ENCODE measurements at regions not wholly inside any gene's neighbourhood (a gene's known extent, or its start where the extent isn't known, plus 50 kb on each side); places are given as distances from the start of the nearest gene placed in this dataset.
"Not testable (repeated sequence)": the region's sequence is repeated elsewhere in the genome, so short reads cannot be mapped to it uniquely, and the experiment has no call there.

DNA sequence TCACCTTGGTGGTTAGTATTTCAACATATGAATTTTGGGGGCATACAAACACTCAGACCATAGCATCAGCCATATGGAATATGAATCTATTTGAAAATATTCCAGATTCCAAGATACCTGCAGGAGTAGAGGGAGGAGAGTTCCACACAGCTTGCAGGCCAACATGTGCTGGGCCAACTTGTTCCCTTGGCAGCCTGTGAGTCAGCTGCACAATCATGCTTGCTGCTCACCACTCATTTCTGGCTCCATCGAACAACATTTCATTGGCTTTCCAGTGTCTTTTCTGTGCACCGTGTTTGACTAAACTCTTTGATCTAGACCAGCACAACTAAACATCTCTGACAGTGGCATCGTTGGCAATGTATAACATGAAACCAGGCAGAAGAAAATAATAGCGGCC is 282.5 kb upstream of the RASGEF1B start:
- DNase-seq, result no peak

- DNase-seq, result no peak
These were observed 280.0 kb upstream of the RASGEF1B start for GRCh38 chr4:81751531-81752289.

DNA sequence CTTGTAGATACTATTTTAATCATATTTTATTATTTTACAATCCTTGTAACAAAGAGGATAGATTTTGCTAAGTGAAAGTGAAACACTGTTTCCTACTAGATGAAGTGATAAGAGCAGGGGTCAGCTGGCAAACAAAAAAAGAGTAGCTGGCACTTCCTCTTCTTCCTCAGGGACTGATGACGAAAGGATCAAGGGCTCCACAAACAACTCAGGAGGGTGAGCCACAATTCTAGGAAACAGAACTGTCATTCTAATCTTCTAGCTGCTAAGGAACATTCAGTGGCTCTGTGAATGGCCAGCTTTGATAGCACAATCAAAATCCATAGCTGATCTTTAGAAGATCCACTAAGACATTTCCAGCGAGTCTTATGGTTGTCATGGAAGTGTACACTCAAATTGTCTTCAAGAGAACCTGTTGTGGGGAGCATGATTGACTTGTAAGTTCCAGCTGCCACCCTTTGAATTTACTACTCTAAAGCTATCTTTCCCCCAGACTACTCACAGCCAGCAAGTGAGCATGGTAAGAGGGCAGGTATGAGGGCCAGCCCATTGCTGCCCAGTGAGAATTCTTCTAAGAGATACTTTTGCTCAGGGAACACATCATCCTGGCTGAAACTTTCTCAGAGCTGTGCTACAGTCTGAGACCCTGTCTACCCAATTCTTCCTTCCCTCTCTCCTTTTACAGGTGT is 275.7 kb upstream of the RASGEF1B start:
- no peak for DNase-seq

GRCh38 chr4:81746773-81747172 is 275.1 kb upstream of the RASGEF1B start:
- no peak for DNase-seq

DNA sequence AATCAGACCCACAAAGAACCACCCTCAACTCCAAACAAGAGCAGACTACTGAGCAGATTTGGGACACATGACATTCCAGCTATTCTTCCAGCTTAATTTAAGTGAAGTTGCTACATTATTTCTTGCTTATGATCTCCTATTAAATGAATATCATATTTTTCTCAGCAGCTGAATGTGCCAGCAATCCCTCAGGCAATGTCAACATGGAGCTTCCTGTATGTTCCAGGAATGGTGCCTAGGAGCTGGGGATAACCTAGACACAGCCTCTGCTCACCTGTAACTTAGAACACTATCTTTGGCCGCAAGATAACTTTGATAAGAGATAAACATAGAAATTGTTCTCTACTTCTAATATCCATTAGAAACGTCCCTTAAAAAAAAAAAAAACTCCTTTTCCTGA is 274.4 kb upstream of the RASGEF1B start:
- no peak for DNase-seq

DNA sequence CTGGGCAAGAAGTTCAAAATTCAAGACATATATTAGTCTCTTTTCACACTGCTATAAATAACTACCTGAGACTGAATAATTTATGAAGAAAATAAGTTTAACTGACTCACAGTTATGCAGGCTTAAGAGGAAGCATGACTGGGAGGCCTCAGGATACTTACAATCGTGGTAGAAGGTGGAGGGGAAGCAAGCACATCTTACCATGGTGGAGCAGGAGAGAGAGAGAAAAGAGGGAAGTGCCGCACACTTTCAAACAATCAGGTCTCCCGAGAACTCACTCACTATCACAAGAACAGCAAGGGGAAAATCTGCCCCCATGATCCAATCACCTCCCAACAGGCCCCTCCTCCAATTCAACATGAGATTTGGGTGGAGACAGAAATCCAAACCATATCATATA is 273.3 kb upstream of the RASGEF1B start:
- no peak for DNase-seq

- DNase-seq, result no peak
These were observed 272.2 kb upstream of the RASGEF1B start for GRCh38 chr4:81743731-81744435.

DNA sequence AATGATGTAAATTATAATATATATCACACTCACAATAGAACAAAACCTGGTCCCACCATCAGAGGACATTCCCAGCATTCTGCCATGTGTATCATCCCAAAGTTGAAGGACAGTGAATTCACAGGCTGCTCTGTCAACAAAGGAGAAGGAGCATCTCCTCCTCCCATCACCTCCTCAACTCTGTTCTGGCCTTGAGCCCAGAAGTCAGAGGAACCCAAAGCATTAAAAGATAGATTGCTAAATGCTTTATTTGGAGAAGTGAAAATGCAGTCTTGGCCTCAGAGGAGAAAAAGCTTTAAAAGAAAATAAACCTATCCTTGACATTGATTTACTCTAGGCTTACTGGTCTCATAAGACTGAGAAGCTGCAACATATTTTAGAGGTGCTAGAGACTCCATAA is 268.8 kb upstream of the RASGEF1B start:
- no peak for DNase-seq

- DNase-seq, result no peak
These were observed 267.2 kb upstream of the RASGEF1B start for GRCh38 chr4:81738891-81739290.

DNA sequence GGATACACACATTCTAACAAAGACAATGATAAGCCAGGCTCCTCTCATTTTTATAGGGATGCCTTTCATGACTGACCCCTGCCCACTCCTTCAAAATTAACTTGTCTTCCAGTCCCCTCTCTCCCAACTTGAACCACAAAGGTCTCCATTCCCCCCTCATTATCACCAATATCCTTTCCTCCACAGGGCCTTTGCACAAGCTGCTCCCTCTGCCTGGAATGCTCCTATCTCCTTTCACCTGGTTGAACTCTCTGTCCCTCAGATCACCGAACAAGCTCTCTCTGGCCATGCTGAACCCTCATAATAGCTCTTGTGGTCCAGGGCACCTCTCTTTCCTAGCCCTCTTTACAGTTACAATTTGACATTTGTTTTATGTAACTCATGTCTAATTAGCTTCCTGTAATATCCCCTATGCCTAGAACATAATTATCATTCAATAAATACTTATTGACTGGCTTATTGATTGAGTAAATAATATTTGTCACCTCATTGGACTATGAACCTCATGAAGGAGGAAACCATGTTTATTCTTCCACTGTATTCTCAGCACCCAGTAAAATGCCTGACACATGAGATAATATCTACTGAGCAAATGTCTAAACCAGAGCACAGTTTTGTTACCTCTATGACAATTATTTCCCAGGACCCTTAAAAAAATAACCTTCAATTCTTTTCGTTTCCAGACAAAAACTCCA is 266.3 kb upstream of the RASGEF1B start:
- DNase-seq, result no peak

DNA sequence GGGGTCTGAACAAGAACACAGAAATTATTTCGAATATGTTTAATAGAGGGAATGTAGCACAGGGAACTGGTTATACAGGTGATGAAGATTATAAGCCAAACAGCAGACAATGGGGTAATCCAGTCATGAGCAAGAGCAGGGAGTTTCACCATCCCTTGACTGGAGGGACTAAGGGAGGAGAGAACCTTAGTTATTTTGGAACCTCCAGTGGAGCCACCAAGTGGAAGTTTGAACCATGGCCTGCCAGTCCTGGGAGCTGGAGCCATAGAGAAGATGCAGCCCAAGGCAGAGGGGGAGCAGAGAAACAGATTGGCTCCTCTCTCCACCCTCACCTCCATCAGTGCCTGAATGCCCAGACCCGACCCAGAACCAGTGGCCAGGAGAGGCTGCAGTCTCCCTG is 264.6 kb upstream of the RASGEF1B start:
- DNase-seq, result no peak

- no peak for DNase-seq
These were observed 261.3 kb upstream of the RASGEF1B start for GRCh38 chr4:81732980-81733379.

DNA sequence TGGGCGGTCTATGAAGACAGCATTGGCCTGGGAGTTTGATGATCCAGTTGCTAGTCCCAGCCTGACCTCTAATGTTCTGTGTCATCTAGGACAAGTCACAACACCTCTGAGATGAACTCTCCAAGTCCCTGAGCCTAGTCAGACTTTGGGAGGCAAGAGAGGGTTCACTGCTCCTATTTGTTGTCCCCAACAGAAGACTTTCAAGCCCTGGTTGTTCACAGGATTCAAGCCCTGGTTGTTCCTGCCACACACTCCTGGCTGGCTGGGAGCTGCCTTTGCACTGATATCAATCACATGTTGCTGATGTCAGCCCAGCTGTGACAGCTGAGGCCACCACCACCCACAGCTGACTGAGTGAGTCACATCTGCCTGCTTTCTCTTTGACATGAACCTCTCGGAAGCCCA is 253.2 kb upstream of the RASGEF1B start:
- DNase-seq, result no peak

GRCh38 chr4:81723927-81724587 is 252.3 kb upstream of the RASGEF1B start:
- no peak for DNase-seq

- DNase-seq, result no peak
These were observed 251.5 kb upstream of the RASGEF1B start for GRCh38 chr4:81723019-81723884.

DNA sequence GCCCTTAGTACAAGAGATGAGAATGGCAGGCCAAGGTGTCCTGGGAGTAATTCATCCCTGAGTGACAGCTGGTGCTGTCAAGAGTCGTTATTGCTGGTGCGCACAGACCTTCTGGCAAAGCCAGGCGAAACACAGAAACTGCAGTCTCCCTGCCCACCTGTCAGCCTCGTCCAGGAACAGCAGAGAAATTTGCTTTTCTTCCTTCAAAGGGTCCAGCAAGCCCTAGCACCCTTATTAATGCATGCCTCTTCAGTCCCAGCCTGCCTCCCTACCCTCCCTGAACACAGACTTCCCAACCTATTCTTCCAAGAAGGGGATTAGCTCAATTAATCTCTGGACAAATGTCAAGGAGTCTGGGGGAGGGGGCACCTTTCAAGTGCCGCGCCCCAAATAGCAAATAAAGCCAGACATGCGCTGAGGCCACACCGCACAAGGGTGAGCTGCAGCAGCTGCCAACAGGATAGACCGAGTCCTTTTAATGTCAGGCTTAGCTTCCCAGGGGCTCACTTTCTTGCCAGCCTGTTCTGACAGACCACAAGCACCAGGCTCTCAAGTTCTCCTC is 250.7 kb upstream of the RASGEF1B start:
- no peak for DNase-seq

GRCh38 chr4:81715757-81716156 is 244.1 kb upstream of the RASGEF1B start:
- DNase-seq, result no peak

GRCh38 chr4:81715357-81715756 is 243.7 kb upstream of the RASGEF1B start:
- not testable (repeated sequence) for DNase-seq

- DNase-seq, result no peak
These were observed 242.6 kb upstream of the RASGEF1B start for GRCh38 chr4:81714291-81714690.

DNA sequence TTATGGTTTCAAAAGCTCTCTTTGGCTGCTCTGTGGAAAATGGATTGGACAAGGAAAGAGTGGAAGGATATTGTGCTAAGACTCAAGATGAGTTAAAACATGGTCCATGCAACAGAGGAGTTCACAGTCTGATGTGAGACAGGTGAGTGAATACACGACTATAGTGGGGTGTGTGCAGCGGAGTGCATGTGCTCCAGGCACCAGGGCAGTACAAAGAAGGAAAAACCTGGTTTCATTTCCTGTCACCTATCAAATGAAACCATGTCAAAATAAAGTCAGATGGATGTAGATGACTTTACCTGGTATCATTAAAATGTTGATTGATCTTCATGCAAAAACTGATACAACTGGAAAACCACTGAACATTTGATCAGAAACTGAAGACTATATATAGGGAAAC is 241.0 kb upstream of the RASGEF1B start:
- DNase-seq, result no peak

DNA sequence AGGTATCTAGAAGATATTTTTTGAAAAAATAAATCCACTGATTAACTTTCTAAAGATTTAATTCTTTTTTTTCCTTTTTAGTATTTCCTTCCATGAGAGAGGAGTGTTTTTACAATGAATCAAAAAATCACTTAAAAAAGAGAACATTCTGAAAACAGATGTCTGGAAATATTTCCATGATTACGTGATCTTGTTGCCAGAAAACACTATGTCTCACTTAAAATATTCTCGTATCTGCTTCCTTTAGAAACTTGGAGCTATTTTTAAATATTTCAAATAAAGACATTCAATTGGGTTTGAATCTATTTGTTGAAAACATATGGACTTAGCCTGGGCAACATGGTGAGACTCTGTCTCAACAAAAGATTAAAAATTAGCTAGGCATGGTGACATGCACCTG is 232.8 kb upstream of the RASGEF1B start:
- DNase-seq, result no peak

DNA sequence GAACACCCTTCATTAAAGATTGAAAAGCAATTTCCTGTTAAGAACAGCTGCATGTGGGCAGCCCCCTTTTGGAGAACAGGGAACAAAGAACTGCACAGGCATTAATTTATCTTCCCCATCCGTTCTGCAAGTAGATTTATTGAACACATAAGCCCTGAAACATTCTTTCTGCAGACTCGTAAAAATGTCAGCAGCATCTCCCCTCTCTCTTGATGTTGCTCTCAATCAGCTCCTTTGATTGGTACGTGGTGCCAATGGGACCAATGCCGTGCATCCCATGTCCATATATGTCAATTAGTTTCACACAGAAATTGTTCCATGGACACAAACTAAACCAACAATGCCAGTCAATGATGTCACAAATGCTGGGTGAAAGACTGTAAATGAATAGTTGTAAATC is 228.5 kb upstream of the RASGEF1B start:
- no peak for DNase-seq

Data from NCI-H1417 treated with DMSO at 0.1 percent for 48 hours (cell line).